Panc1 (cell line): ENCODE measurements at regions not wholly inside any gene's neighbourhood (a gene's known extent, or its start where the extent isn't known, plus 50 kb on each side); places are given as distances from the start of the nearest gene placed in this dataset.

Source experiments
- CTCF ChIP-seq: fragments of 450-650 bp; IDR thresholded peaks from 2 replicates; pipeline ENCODE4 v1.5.1; 2017; ENCODE audit warnings: mild to moderate bottlenecking
- POLR2AphosphoS5 ChIP-seq: IDR thresholded peaks from 2 replicates; pipeline ENCODE4 v1.6.1; 2012; ENCODE audit warnings: mild to moderate bottlenecking, low read depth, low read length, moderate library complexity
- REST ChIP-seq, 2 experiments: IDR thresholded peaks; 2 replicates each; pipeline ENCODE4 v1.6.1; 2011 to 2012; ENCODE audit warnings: low read depth in 2 of 2, control low read depth in 1 of 2, low read length in 1 of 2, mild to moderate bottlenecking in 1 of 2, moderate library complexity in 1 of 2; ENCODE audit not compliant: insufficient read depth in 1 of 2
- SIN3A ChIP-seq: IDR thresholded peaks from 2 replicates; pipeline ENCODE4 v1.6.1; 2012; ENCODE audit warnings: low read depth, mild to moderate bottlenecking, low read length, moderate library complexity, borderline replicate concordance; ENCODE audit not compliant: insufficient read depth
- TCF7L2 ChIP-seq: IDR thresholded peaks from 2 replicates; pipeline ENCODE4 v1.6.1; 2011; ENCODE audit warnings: mild to moderate bottlenecking, low read depth, low read length, inconsistent platforms

GRCh38 chr13:54196684-54197083 lies 1168.1 kb downstream of the OLFM4 start:
- TF ChIP-seq CTCF (no peak), REST (IDR thresholded peaks at IDR 0.05; ENCODE audit: insufficient read depth in 1 of 2, low read depth in 2 of 2, low read length in 1 of 2) (no peak), POLR2AphosphoS5 (no peak), SIN3A (no peak), TCF7L2 (no peak)
